Hepatocyte (in vitro differentiated cells): ENCODE measurements at regions not wholly inside any gene's neighbourhood (a gene's known extent, or its start where the extent isn't known, plus 50 kb on each side); places are given as distances from the start of the nearest gene placed in this dataset.

Source experiments
- CTCF ChIP-seq: fragments of 200-600 bp; sonication (generic); IDR thresholded peaks from 2 replicates; pipeline ENCODE4 v1.5.1; 2016; ENCODE audit warnings: antibody characterized with exemption, mild to moderate bottlenecking; ENCODE audit not compliant: poor library complexity
- EZH2 ChIP-seq: fragments of 200-600 bp; sonication (generic); IDR thresholded peaks from 2 replicates; pipeline ENCODE4 v1.6.1; 2016; ENCODE audit warnings: antibody characterized with exemption, mild to moderate bottlenecking, borderline replicate concordance
- EZH2phosphoT487 ChIP-seq: fragments of 200-600 bp; sonication (generic); IDR thresholded peaks from one replicate; pipeline ENCODE4 v1.6.1; 2018; ENCODE audit warnings: antibody characterized with exemption, mild to moderate bottlenecking, low read depth, moderate library complexity; ENCODE audit not compliant: unreplicated experiment, severe bottlenecking

- no peak for TF ChIP-seq CTCF
- no peak for TF ChIP-seq EZH2phosphoT487
- no peak for TF ChIP-seq EZH2
Observed at GRCh38 chr1:36557041-36558000, 74.6 kb upstream of the CSF3R start.
